A549 (cell line): ENCODE measurements at regions not wholly inside any gene's neighbourhood (a gene's known extent, or its start where the extent isn't known, plus 50 kb on each side); places are given as distances from the start of the nearest gene placed in this dataset.

ENCODE experiments used
- ATAC-seq, 2 experiments: fragments of 200-7000 bp in 1 of 2; fragments of >200 bp in 1 of 2; cut with Nextera tagmentation in 1 of 2; cut with Tn5 transposase in 1 of 2; 3 replicates each; pipeline versions ENCODE4 v1.8.0 to v1.9.1; 2018 to 2020; ENCODE audit warnings: mild to moderate bottlenecking in 1 of 2, moderate library complexity in 1 of 2
- CTCF ChIA-PET: fragments of 300-600 bp; sonication (Branson Sonifier 250); formaldehyde crosslinking; extraction: SDS; loops from one replicate; lab custom pipeline; 2021; ENCODE audit warnings: antibody characterized with exemption, inconsistent platforms; lab: Yijun Ruan, JAX
- POLR2A ChIA-PET: fragments of 350-600 bp; formaldehyde crosslinking; extraction: SDS; loops from one replicate; lab custom pipeline; 2021; ENCODE audit warnings: antibody characterized with exemption, inconsistent platforms; lab: Yijun Ruan, JAX
- DNase-seq, 2 experiments: peaks; one replicate each; pipeline versions ENCODE4 v3.0.0 to v3.0.0-alpha.2; 2011 to 2016; ENCODE audit warnings: low read depth in 1 of 2, low spot score in 1 of 2
- FAIRE-seq: peaks from 2 replicates; lab custom pipeline; 2011; peaks lifted over from hg19 to GRCh38; lab: Jason Lieb, UNC
- H3K27ac ChIP-seq, 2 experiments: fragments of >200 bp; sonication (Bioruptor Twin); formaldehyde crosslinking; 3 replicates each; pipeline ENCODE4 v1.5.1; 2016 to 2017
- H3K4me1 ChIP-seq: fragments of >200 bp; sonication (Bioruptor Twin); formaldehyde crosslinking; 3 replicates; pipeline ENCODE4 v1.6.1; 2016
- H3K4me2 ChIP-seq: fragments of >200 bp; sonication (Bioruptor Twin); formaldehyde crosslinking; 3 replicates; pipeline ENCODE4 v1.6.1; 2016
- H3K4me3 ChIP-seq: fragments of >200 bp; sonication (Bioruptor Twin); formaldehyde crosslinking; 3 replicates; pipeline ENCODE4 v1.5.1; 2016
- H3K9me3 ChIP-seq: fragments of >200 bp; sonication (Bioruptor Twin); formaldehyde crosslinking; 3 replicates; pipeline ENCODE4 v1.6.1; 2016
- BCL3 ChIP-seq: fragments of >200 bp; sonication (Bioruptor Twin); formaldehyde crosslinking; IDR thresholded peaks from 3 replicates; pipeline ENCODE4 v1.6.1; 2016
- BHLHE40 ChIP-seq: IDR thresholded peaks from 2 replicates; pipeline ENCODE4 v1.6.1; 2012; ENCODE audit warnings: low read depth, low read length, inconsistent platforms
- CBX8 ChIP-seq: fragments of 200-600 bp; sonication (generic); IDR thresholded peaks from 2 replicates; pipeline ENCODE4 v1.6.1; 2016
- E2F6 ChIP-seq: IDR thresholded peaks from 2 replicates; pipeline ENCODE4 v1.6.1; 2012; ENCODE audit warnings: low read depth, borderline replicate concordance
- EHF ChIP-seq: fragments of 250-450 bp; sonication (Bioruptor Pico); IDR thresholded peaks from 2 replicates; pipeline ENCODE4 v1.5.0; 2020; ENCODE audit warnings: mild to moderate bottlenecking
- FOXS1 ChIP-seq: fragments of 250-450 bp; sonication (Bioruptor Pico); IDR thresholded peaks from 2 replicates; pipeline ENCODE4 v1.5.0; 2020; ENCODE audit warnings: mild to moderate bottlenecking, moderate library complexity
- GATA3 ChIP-seq: IDR thresholded peaks from 2 replicates; pipeline ENCODE4 v1.6.1; 2012; ENCODE audit warnings: borderline replicate concordance
- HEYL ChIP-seq: fragments of 250-450 bp; sonication (Bioruptor Pico); IDR thresholded peaks from 2 replicates; pipeline ENCODE4 v1.8.0; 2021; ENCODE audit warnings: mild to moderate bottlenecking, moderate library complexity
- HOXA7 ChIP-seq: fragments of 250-450 bp; sonication (Bioruptor Pico); IDR thresholded peaks from 2 replicates; pipeline ENCODE4 v1.5.0; 2020; ENCODE audit warnings: mild to moderate bottlenecking, moderate library complexity
- HOXB5 ChIP-seq: fragments of 250-450 bp; sonication (Bioruptor Pico); IDR thresholded peaks from 2 replicates; pipeline ENCODE4 v1.5.0; 2020; ENCODE audit warnings: mild to moderate bottlenecking, moderate library complexity
- KDM1A ChIP-seq: fragments of 200-600 bp; sonication (generic); IDR thresholded peaks from 2 replicates; pipeline ENCODE4 v1.6.1; 2016; ENCODE audit warnings: low read depth, mild to moderate bottlenecking
- MAFK ChIP-seq: fragments of 450-650 bp; IDR thresholded peaks from 2 replicates; pipeline ENCODE4 v1.6.1; 2014; ENCODE audit not compliant: partially characterized antibody
- MAZ ChIP-seq: fragments of 150-350 bp; IDR thresholded peaks from 2 replicates; pipeline ENCODE4 v1.6.1; 2014; ENCODE audit warnings: antibody characterized with exemption, low read depth, low read length, borderline replicate concordance
- NPAS2 ChIP-seq: fragments of 250-450 bp; sonication (Bioruptor Pico); IDR thresholded peaks from 2 replicates; pipeline ENCODE4 v1.8.0; 2022; ENCODE audit warnings: mild to moderate bottlenecking, moderate library complexity, borderline replicate concordance
- PHF8 ChIP-seq: fragments of 200-600 bp; sonication (generic); IDR thresholded peaks from 2 replicates; pipeline ENCODE4 v1.6.1; 2016; ENCODE audit warnings: low read depth, mild to moderate bottlenecking, antibody characterized with exemption, moderate library complexity, borderline replicate concordance
- RAD21 ChIP-seq, 2 experiments: fragments of >200 bp in 1 of 2; sonication (Bioruptor Twin) in 1 of 2; formaldehyde crosslinking in 1 of 2; IDR thresholded peaks in 1 of 2; conservative IDR thresholded peaks in 1 of 2; 2 replicates in 1 of 2; 3 replicates in 1 of 2; pipeline ENCODE4 v1.6.1; 2012 to 2018; ENCODE audit warnings: inconsistent platforms in 1 of 2
- RARB ChIP-seq: fragments of 250-450 bp; sonication (Bioruptor Pico); IDR thresholded peaks from 2 replicates; pipeline ENCODE4 v1.8.0; 2021; ENCODE audit warnings: mild to moderate bottlenecking, moderate library complexity
- RFX5 ChIP-seq: fragments of 450-650 bp; IDR thresholded peaks from 2 replicates; pipeline ENCODE4 v1.7.1; 2014; ENCODE audit warnings: antibody characterized with exemption, mild to moderate bottlenecking, moderate library complexity
- SREBF2 ChIP-seq: fragments of 450-650 bp; IDR thresholded peaks from 2 replicates; pipeline ENCODE4 v1.6.1; 2014; ENCODE audit warnings: mild to moderate bottlenecking, moderate library complexity
- TFCP2L1 ChIP-seq: fragments of 250-450 bp; sonication (Bioruptor Pico); IDR thresholded peaks from 2 replicates; pipeline ENCODE4 v1.5.0; 2021; ENCODE audit warnings: mild to moderate bottlenecking
- TP53 ChIP-seq: fragments of 250-450 bp; sonication (Bioruptor Pico); IDR thresholded peaks from 2 replicates; pipeline ENCODE4 v1.5.0; 2021; ENCODE audit warnings: mild to moderate bottlenecking, moderate library complexity
- ZC3H11A ChIP-seq: fragments of 450-650 bp; IDR thresholded peaks from 2 replicates; pipeline ENCODE4 v1.6.1; 2014; ENCODE audit warnings: antibody characterized with exemption, mild to moderate bottlenecking
- ZFP36 ChIP-seq: fragments of 450-650 bp; IDR thresholded peaks from 2 replicates; pipeline ENCODE4 v1.6.1; 2014; ENCODE audit warnings: borderline replicate concordance; ENCODE audit not compliant: partially characterized antibody
- ZNF302 ChIP-seq: fragments of 250-450 bp; sonication (Bioruptor Pico); IDR thresholded peaks from 2 replicates; pipeline ENCODE4 v1.9.0; 2021; ENCODE audit warnings: inconsistent platforms, mild to moderate bottlenecking, moderate library complexity
- whole genome bisulfite sequencing: methylation state at CpG from one replicate; pipeline ENCODE4 v1.1.6; 2017; ENCODE audit errors: missing lambda C conversion rate; 5-methylcytosine and 5-hydroxymethylcytosine counted together
- TF ChIP-seq, protein P1 (sequence below): fragments of 450-650 bp; IDR thresholded peaks from 2 replicates; pipeline ENCODE4 v1.6.1; 2014; ENCODE audit warnings: antibody characterized with exemption
- TF ChIP-seq, protein P2 (sequence below): IDR thresholded peaks from 2 replicates; pipeline ENCODE4 v1.6.1; 2012
- TF ChIP-seq, protein P3 (sequence below): fragments of >200 bp; sonication (Bioruptor Twin); formaldehyde crosslinking; IDR thresholded peaks from 3 replicates; pipeline ENCODE4 v1.5.1; 2016
- TF ChIP-seq, protein P4 (sequence below): IDR thresholded peaks from 2 replicates; pipeline ENCODE4 v1.6.1; 2012

DNA sequence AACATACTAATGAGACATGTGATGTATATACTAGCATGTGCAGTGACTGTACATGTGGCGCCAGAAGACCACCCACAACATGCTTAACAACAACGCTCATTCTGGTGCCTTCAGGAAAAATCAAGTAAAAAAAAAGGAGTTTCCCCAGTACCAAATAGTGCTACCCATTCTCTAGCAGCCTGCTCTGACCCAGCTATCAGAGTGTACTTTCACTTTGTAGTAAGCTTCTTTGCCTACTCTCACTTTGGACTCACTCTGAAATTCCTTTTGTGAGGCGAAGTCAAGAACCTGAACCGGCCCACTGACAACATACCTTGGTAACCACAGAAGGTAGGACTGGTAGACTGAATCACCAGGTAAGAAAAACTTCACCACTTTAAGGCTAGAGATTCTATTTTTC, 1100.0 kb downstream of the GRIK2 start (continued):
- TF ChIP-seq, protein P1, sequence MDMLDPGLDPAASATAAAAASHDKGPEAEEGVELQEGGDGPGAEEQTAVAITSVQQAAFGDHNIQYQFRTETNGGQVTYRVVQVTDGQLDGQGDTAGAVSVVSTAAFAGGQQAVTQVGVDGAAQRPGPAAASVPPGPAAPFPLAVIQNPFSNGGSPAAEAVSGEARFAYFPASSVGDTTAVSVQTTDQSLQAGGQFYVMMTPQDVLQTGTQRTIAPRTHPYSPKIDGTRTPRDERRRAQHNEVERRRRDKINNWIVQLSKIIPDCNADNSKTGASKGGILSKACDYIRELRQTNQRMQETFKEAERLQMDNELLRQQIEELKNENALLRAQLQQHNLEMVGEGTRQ, result no peak
- TF ChIP-seq, protein P2, sequence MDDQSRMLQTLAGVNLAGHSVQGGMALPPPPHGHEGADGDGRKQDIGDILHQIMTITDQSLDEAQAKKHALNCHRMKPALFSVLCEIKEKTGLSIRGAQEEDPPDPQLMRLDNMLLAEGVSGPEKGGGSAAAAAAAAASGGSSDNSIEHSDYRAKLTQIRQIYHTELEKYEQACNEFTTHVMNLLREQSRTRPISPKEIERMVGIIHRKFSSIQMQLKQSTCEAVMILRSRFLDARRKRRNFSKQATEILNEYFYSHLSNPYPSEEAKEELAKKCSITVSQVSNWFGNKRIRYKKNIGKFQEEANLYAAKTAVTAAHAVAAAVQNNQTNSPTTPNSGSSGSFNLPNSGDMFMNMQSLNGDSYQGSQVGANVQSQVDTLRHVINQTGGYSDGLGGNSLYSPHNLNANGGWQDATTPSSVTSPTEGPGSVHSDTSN, result no peak
- TF ChIP-seq, all 56 proteins: peak for 0

DNA sequence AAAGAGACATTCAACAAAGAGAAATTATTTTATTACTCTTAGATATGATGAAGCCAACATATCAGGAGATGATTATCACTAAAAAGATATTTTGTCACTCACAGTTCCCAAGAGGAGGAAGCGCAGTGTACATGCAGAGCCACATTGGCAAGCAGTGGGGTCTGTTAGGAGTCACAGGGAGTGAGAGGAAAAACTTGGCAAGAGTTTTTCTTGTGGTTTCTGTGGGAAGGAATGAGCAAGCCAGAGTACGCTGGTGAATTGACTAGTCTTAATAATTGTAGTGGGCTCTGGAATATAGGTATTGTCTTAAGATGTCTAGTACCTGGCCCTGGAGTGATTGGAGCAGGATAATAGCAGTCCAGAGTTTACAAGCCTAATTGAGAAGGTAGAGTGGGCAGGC, 1095.2 kb downstream of the GRIK2 start:
- POLR2A ChIA-PET, result no interaction called here
- TF ChIP-seq, protein P3, sequence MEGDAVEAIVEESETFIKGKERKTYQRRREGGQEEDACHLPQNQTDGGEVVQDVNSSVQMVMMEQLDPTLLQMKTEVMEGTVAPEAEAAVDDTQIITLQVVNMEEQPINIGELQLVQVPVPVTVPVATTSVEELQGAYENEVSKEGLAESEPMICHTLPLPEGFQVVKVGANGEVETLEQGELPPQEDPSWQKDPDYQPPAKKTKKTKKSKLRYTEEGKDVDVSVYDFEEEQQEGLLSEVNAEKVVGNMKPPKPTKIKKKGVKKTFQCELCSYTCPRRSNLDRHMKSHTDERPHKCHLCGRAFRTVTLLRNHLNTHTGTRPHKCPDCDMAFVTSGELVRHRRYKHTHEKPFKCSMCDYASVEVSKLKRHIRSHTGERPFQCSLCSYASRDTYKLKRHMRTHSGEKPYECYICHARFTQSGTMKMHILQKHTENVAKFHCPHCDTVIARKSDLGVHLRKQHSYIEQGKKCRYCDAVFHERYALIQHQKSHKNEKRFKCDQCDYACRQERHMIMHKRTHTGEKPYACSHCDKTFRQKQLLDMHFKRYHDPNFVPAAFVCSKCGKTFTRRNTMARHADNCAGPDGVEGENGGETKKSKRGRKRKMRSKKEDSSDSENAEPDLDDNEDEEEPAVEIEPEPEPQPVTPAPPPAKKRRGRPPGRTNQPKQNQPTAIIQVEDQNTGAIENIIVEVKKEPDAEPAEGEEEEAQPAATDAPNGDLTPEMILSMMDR, result no peak
- TF ChIP-seq EHF (CRISPR knock-in tag) (no peak), TP53 (CRISPR knock-in tag) (no peak), E2F6 (no peak), PHF8 (no peak), RFX5 (no peak), NPAS2 (CRISPR knock-in tag) (no peak), ZC3H11A (no peak), FOXS1 (CRISPR knock-in tag) (no peak), MAZ (no peak), CBX8 (no peak), GATA3 (no peak), HOXB5 (CRISPR knock-in tag) (no peak), ZNF302 (no peak), TFCP2L1 (no peak), SREBF2 (no peak)
- TF ChIP-seq, protein P2, result no peak
- WGBS, result 32% methylated on average over 2 of the region's 2 CpGs
- Histone ChIP-seq H3K4me2 (no peak overlapping the region), H3K27ac (no peak overlapping the region), H3K4me1 (no peaks in the 10 kb centered on the region), H3K9me3 (no peaks in the 10 kb centered on the region), H3K4me3 (no peak overlapping the region)
- no peak for FAIRE-seq
- no peak for ATAC-seq
- CTCF ChIA-PET, result no interaction called here
- no peak for DNase-seq

GRCh38 chr6:102485480-102485879, 1092.0 kb downstream of the GRIK2 start:
- Histone ChIP-seq H3K27ac (no peak overlapping the region), H3K4me3 (no peak overlapping the region), H3K4me1 (no peaks in the 10 kb centered on the region), H3K4me2 (no peak overlapping the region), H3K9me3 (no peaks in the 10 kb centered on the region)
- POLR2A ChIA-PET, result no interaction called here
- 21% methylated on average over 1 of the region's 1 CpG for WGBS
- no peak for FAIRE-seq
- CTCF ChIA-PET, result no interaction called here
- no peak for DNase-seq
- no peak for ATAC-seq
- TF ChIP-seq MAFK (no peak), HOXA7 (CRISPR knock-in tag) (no peak), HEYL (CRISPR knock-in tag) (no peak), KDM1A (no peak), ZFP36 (no peak), BCL3 (no peak), BHLHE40 (no peak), CBX8 (no peak), RAD21 (conservative IDR thresholded peaks at IDR 0.05 in 1 of 2, IDR thresholded peaks at IDR 0.05 in 1 of 2) (no peak), PHF8 (no peak), RARB (no peak)
- TF ChIP-seq, protein P3, result no peak
- TF ChIP-seq, protein P4, sequence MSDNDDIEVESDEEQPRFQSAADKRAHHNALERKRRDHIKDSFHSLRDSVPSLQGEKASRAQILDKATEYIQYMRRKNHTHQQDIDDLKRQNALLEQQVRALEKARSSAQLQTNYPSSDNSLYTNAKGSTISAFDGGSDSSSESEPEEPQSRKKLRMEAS, result no peak
